ENCODE measurements at regions not wholly inside any gene's neighbourhood (a gene's known extent, or its start where the extent isn't known, plus 50 kb on each side); places are given as distances from the start of the nearest gene placed in this dataset.

DNA sequence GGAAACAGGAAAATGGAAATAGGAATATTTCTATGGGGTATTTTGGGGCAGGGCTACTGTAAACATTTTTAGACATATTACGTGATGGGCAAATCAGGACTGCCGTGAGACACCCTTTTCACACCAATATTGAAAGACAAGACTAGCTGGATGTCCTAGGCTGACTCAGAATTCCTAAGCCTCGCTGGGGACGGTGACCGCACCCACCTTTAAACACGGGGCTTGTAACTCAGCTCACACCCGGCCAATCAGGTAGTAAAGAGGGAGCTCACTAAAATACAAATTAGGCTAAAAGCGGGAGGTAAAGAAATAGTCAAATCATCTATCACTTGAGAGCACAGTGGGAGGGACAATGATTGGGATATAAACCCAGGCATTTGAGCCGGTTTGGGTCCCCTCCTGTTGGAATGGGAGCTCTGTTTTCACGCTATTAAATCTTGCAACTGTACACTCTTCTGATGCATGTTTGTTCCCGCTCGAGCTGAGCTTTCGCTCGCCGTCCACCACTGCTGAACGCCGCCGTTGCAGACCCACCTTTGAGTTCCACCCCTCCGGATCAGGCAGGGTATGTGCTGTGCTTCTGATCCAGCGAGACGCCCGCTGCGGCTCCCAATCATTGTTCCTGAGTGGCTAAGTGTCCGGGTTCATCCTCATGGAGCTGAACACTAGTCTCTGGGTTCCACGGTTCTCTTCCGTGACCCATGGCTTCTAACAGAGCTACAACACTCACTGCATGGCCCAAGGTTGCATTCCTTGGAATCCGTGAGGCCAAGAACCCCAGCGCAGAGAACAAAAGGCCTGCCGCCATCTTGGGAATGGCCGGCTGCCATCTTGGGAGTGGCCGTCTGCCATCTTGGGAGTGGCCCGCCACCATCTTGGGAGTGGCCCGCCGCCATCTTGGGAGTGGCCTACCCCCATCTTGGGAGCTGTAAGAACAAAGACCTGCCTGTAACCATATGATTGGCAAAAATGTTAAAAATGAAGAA, 152.6 kb downstream of the CRLF2 start (continued):
- TF ChIP-seq RFX5 (IDR thresholded peaks at IDR 0.05; ENCODE audit: low read depth, low read length) (no peak), PYGO2 (tag; IDR thresholded peaks at IDR 0.05) (no peak), ZBTB8A (IDR thresholded peaks at IDR 0.05; ENCODE audit: partially characterized antibody) (no peak), ZNF584 (CRISPR knock-in tag; IDR thresholded peaks at IDR 0.05; ENCODE audit: low read depth) (peak; percentile 84; the same call in 1 of the 2 replicates), ATF1 (CRISPR knock-in tag; IDR thresholded peaks at IDR 0.05) (no peak), ATF1 (tag; IDR thresholded peaks at IDR 0.05) (no peak), BMI1 (IDR thresholded peaks at IDR 0.05; ENCODE audit: low read length) (no peak), SRSF9 (IDR thresholded peaks at IDR 0.05; ENCODE audit: borderline replicate concordance, low read depth, low read length) (no peak), NFRKB (IDR thresholded peaks at IDR 0.05; ENCODE audit: low read depth) (0 out of 2 replicates have a peak, but pooled peaks have one; percentile 49)
- TF ChIP-seq, protein P1, sequence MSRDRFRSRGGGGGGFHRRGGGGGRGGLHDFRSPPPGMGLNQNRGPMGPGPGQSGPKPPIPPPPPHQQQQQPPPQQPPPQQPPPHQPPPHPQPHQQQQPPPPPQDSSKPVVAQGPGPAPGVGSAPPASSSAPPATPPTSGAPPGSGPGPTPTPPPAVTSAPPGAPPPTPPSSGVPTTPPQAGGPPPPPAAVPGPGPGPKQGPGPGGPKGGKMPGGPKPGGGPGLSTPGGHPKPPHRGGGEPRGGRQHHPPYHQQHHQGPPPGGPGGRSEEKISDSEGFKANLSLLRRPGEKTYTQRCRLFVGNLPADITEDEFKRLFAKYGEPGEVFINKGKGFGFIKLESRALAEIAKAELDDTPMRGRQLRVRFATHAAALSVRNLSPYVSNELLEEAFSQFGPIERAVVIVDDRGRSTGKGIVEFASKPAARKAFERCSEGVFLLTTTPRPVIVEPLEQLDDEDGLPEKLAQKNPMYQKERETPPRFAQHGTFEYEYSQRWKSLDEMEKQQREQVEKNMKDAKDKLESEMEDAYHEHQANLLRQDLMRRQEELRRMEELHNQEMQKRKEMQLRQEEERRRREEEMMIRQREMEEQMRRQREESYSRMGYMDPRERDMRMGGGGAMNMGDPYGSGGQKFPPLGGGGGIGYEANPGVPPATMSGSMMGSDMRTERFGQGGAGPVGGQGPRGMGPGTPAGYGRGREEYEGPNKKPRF (IDR thresholded peaks at IDR 0.05; ENCODE audit: low read depth, low read length) = no peak
- TF ChIP-seq, protein P2, sequence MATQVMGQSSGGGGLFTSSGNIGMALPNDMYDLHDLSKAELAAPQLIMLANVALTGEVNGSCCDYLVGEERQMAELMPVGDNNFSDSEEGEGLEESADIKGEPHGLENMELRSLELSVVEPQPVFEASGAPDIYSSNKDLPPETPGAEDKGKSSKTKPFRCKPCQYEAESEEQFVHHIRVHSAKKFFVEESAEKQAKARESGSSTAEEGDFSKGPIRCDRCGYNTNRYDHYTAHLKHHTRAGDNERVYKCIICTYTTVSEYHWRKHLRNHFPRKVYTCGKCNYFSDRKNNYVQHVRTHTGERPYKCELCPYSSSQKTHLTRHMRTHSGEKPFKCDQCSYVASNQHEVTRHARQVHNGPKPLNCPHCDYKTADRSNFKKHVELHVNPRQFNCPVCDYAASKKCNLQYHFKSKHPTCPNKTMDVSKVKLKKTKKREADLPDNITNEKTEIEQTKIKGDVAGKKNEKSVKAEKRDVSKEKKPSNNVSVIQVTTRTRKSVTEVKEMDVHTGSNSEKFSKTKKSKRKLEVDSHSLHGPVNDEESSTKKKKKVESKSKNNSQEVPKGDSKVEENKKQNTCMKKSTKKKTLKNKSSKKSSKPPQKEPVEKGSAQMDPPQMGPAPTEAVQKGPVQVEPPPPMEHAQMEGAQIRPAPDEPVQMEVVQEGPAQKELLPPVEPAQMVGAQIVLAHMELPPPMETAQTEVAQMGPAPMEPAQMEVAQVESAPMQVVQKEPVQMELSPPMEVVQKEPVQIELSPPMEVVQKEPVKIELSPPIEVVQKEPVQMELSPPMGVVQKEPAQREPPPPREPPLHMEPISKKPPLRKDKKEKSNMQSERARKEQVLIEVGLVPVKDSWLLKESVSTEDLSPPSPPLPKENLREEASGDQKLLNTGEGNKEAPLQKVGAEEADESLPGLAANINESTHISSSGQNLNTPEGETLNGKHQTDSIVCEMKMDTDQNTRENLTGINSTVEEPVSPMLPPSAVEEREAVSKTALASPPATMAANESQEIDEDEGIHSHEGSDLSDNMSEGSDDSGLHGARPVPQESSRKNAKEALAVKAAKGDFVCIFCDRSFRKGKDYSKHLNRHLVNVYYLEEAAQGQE (IDR thresholded peaks at IDR 0.05; ENCODE audit: borderline replicate concordance) = no peak
- TF ChIP-seq, protein P2 (CRISPR knock-in tag; IDR thresholded peaks at IDR 0.05; ENCODE audit: low read depth) = no peak
- TF ChIP-seq, protein P3, sequence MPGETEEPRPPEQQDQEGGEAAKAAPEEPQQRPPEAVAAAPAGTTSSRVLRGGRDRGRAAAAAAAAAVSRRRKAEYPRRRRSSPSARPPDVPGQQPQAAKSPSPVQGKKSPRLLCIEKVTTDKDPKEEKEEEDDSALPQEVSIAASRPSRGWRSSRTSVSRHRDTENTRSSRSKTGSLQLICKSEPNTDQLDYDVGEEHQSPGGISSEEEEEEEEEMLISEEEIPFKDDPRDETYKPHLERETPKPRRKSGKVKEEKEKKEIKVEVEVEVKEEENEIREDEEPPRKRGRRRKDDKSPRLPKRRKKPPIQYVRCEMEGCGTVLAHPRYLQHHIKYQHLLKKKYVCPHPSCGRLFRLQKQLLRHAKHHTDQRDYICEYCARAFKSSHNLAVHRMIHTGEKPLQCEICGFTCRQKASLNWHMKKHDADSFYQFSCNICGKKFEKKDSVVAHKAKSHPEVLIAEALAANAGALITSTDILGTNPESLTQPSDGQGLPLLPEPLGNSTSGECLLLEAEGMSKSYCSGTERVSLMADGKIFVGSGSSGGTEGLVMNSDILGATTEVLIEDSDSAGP (CRISPR knock-in tag; IDR thresholded peaks at IDR 0.05) = no peak
- TF ChIP-seq, protein P4, sequence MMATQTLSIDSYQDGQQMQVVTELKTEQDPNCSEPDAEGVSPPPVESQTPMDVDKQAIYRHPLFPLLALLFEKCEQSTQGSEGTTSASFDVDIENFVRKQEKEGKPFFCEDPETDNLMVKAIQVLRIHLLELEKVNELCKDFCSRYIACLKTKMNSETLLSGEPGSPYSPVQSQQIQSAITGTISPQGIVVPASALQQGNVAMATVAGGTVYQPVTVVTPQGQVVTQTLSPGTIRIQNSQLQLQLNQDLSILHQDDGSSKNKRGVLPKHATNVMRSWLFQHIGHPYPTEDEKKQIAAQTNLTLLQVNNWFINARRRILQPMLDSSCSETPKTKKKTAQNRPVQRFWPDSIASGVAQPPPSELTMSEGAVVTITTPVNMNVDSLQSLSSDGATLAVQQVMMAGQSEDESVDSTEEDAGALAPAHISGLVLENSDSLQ (IDR thresholded peaks at IDR 0.05) = peak; percentile 48; the same call in 1 of the 2 replicates
